A673 (cell line): ENCODE measurements at regions not wholly inside any gene's neighbourhood (a gene's known extent, or its start where the extent isn't known, plus 50 kb on each side); places are given as distances from the start of the nearest gene placed in this dataset.

Experiments used
- EZH2 ChIP-seq: fragments of 200-600 bp; sonication (generic); IDR thresholded peaks from 2 replicates; pipeline ENCODE4 v1.6.1; 2017; ENCODE audit warnings: borderline replicate concordance, low read depth, mild to moderate bottlenecking, mixed read lengths, antibody characterized with exemption, low read length; ENCODE audit not compliant: poor library complexity, severe bottlenecking
- TF ChIP-seq, protein P1 (sequence below): fragments of 300-800, 200-600 bp; sonication (generic); conservative IDR thresholded peaks from 2 replicates; pipeline ENCODE4 v1.5.1; 2017; ENCODE audit warnings: low read depth, mild to moderate bottlenecking, antibody characterized with exemption, low read length, moderate library complexity, mixed read lengths

DNA sequence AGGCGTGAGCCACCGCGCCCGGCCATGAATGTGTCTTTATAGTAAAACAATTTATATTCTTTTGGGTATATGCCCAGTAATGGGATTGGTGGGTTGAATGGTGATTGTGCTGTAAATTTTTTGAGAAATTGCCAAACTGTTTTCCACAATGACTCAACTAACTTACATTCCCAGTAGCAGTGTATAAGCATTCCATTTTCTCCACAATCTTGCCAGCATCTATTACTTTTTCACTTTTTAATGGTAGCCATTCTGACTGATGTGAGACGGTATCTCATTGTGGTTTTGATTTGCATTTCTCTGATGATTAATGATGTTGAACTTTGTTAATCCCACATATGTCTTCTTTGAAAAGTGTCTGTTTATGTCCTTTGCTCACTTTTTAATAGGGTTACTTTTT, 1187.9 kb downstream of the XPNPEP1 start:
- TF ChIP-seq, protein P1, sequence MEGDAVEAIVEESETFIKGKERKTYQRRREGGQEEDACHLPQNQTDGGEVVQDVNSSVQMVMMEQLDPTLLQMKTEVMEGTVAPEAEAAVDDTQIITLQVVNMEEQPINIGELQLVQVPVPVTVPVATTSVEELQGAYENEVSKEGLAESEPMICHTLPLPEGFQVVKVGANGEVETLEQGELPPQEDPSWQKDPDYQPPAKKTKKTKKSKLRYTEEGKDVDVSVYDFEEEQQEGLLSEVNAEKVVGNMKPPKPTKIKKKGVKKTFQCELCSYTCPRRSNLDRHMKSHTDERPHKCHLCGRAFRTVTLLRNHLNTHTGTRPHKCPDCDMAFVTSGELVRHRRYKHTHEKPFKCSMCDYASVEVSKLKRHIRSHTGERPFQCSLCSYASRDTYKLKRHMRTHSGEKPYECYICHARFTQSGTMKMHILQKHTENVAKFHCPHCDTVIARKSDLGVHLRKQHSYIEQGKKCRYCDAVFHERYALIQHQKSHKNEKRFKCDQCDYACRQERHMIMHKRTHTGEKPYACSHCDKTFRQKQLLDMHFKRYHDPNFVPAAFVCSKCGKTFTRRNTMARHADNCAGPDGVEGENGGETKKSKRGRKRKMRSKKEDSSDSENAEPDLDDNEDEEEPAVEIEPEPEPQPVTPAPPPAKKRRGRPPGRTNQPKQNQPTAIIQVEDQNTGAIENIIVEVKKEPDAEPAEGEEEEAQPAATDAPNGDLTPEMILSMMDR, result no peak
- TF ChIP-seq EZH2, result no peak
